NCI-H1436 (cell line): ENCODE measurements at regions not wholly inside any gene's neighbourhood (a gene's known extent, or its start where the extent isn't known, plus 50 kb on each side); places are given as distances from the start of the nearest gene placed in this dataset.

ENCODE experiments used
- DNase-seq: peaks from one replicate; lab custom pipeline; 2025; lab: John Stamatoyannopoulos, UW

DNA sequence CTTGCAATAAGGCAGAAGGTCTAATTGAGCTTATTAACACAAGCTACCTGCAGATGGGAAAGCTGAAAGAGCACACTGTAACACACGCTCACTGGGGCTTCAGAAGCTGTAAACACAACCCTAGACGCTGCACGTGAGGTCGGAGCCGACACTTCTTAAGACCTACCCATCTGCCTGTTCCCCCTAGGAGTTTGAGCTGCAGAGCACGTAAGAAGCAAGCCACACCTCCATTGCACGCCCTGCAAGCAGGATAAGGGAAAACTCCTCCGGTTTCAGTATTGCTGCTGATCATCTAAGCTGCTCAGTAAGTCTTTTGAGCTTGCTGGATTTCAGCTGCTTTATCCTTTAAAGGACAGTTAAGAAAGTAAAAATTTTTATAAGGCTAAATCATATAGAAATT lies 244.0 kb upstream of the ZWINT start:
- no peak for DNase-seq

DNA sequence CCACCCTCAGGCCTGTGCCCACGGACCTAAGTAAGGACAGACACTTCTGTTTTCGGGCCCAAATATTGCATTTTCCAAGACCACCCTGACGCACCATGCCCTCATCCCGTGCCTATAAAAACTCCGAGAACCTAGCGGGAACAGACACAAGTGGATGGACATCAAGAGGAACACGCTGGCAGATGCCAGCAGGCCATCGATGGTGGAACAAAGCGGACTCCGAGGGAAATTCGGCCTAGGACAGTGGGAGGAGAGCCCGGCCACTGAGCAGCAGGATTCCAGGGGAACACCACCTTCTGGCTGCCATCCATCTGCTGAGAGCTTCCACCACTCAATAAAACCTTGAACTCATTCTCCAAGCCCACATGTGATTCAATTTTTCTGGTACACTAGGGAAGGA lies 243.6 kb upstream of the ZWINT start:
- no peak for DNase-seq

DNA sequence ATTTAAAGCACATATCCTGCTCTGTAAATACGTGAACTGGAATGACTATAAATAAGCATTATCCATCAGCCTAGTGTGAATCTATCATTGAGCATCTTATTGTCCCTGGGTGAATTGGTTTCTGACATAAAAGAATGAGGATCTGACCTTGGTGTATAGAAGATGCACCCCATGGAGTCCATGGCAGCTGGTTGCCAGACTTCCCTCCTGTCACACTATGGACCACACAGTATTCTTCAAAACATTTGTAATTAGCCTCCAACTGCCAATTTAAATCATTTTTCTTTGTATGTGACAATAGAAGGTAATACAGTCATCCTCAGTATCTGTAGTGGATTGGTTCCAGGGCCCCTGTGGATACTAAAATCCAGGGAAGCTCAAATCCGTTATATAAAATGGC lies 238.1 kb upstream of the ZWINT start:
- DNase-seq = no peak

DNA sequence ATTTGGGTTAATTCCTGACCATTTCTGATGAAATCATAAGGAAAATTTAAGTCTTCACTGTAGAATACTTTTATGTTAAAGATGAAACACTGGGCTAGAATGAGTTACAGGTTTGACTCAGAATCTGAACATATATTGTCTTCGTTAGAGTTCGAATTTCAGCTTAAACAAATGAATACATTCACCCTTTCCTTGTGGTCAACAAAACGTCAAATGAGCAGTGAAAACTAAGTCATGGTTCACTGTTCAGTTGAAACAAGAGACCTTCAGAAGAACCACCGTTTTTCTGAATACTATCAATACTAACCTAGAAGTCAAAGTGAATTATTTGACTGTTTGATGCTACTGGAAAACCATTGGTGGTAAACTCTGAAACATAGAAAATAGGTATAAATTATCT lies 235.2 kb upstream of the ZWINT start:
- no peak for DNase-seq

DNA sequence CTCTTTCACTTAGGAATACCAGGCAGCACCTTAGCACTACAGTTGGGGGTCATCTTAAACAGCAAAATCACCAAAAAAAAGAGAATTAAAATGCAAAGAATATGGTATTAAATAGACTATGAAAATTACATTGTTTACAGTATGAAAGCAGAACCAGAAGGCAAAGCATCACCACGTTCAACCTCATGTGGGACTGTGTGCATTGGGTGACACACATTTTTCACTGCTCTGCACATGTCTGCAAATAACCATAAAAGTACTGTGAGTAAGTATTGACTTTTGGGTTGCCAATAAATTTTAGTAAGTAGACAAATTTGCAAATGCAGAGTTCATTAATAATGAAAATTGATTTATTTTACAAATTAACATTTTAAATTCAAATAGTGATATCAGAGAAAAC lies 232.1 kb upstream of the ZWINT start:
- no peak for DNase-seq

DNA sequence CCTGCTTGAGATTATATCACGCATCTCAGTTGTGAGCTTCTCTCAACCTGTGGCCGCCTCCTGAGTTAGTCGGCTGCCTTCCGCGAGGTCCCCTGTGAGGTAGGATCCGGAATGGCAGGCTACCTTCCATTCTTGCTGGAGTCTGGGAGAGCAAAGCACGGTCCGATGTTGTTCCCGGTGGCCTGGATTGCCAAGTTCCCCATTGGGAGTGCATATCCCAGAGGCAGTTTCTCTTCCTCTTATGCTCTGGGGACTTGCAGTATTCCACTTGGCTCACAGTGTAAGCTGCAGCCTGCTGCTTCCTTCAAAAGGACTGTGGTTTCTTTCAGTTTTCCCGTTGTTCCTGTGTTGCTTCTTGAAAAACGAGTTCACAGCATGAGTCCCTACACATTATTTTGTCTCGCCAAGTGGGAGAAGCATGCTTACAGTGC lies 225.4 kb upstream of the ZWINT start:
- DNase-seq = no peak

DNA sequence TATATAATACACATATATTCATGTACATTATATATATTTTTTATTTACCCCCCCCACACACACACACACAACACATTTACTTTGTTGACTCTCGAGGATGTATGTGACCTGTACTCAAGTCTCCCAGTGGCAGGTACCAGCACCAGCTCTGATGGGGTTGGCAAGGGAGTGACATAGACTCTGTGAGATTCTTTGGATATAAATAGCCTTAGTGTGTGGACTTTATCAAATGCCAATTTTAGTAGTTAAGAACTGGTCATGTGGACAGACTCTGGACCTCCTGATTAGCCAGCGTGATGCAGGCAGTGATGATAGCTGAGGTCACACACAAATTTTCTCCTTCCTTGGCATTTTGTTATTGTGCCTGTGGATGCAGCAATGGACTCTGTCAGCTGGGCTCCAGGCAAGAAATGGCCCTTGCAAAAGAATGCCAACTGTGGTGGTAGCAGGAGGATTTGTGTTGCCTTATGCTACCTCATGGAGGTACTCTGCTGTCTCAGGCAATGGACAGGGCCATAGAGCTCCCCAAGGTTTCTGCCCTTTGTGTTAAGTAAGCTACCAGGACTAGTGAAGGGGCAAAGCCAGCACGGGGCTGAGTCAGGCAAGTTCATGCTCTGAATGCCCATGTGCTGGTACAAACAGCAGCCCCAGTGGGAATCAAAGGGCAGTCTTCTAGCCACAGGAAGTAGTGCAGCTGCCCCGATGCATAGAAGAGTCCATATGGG lies 224.6 kb upstream of the ZWINT start:
- DNase-seq = no peak

DNA sequence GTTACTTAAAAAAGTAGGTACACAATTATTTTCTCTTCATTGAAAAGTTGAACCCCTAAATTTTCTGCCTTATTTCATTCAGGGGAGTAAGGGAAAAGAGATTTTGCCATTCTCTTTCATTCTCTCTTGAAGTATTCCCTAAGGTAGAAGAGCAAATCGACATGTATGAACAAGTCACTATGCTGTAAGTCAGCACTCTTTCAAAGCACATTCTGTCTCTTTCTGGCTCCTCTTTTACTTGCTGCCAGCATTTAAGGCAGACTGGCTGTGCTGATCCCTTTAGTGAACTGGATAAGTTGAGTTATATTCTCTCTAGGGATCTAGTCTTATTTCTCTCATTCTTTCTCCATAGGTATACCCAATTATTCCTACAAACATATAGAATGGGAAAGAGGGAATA lies 222.3 kb upstream of the ZWINT start:
- no peak for DNase-seq

DNA sequence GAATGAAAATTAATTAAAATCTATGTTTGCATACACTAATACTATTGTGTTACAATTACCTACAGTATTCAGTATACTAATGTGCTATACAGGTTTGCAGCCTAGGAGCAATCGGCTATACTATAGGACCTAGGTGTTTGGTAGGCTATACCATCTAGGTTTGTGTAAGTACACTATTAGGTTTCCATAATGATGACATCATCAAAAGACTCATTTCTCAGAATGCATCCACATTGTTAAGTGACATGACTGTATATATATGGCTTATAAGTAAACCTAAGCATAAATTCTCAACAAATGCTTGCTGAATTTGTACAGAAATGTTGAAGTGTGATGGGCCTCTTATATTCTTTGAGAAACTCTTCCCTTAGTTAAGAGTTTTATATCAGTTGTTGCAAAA lies 206.5 kb upstream of the ZWINT start:
- DNase-seq = no peak

DNA sequence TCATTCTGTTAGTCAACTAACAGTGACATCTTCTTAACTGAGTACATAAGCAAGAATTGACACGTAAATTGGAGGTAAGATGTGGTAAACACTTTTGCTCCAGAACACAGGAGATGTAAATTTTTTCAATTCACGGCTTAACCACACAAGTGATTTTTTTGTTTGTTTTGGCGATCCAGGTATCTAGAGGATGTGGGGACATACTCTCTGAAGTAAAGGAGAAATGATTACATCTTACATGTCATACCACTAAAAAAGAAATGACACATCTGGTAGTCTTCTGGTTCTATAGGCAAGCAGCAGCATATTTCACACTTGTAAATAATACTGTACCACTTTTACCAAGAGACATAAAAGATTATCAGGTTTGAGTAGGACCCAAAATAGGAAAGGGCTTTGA lies 200.3 kb upstream of the ZWINT start:
- no peak for DNase-seq

DNA sequence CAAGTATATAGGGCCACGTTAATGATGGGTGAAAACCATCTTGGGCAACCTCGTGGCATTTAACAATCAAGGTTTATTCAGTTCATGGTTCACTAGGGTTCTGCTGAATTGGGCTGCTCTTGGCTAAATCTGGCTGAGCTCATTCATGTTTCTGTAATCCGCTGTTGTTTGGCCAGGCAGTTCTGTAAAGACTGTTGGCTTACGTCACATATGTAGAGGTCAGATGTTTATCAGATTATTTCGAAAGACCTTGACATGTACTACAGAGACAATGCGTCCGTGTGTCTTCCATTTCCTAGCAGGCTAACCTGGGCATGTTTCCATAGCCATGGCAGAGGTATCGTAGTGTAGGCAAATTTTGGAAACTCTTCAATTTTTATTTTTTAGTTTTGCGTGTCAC lies 190.0 kb upstream of the ZWINT start:
- no peak for DNase-seq

DNA sequence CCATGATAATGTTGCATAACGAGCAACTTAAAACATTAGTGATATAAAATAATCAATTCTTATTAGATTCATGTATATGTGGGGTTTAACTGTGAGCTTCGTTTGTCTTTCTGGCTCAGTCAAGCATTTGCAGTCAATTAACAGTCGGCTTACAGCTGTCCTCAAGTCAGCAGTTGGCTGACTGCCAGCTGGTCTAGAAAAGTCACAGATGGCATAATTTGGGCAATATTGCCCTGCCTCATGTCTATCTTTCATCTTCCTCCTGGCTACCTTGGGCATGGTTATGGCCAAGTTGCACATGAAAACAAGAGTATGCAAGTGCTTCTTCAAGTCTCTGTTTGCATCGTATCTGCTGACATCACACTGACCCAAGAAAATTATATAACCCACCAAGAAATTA lies 186.1 kb upstream of the ZWINT start:
- no peak for DNase-seq

DNA sequence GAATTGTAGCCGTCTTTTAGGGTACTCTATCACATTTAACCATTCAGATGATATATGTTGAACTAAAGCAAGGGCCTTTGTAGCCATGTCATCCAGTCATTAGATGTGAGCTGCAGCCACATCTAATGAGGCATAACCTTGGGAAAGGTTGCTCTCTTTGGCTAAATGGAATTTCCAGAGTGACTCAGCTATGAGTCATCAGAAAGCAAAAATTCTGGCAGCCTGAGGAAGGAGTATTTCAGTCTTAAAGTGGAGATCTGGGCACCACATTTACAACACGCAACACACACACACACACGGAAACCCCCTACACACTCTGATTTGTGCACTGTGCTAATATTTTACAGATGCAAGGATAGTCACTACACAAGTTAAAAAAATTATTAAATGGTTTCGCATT lies 176.9 kb upstream of the ZWINT start:
- DNase-seq = no peak

DNA sequence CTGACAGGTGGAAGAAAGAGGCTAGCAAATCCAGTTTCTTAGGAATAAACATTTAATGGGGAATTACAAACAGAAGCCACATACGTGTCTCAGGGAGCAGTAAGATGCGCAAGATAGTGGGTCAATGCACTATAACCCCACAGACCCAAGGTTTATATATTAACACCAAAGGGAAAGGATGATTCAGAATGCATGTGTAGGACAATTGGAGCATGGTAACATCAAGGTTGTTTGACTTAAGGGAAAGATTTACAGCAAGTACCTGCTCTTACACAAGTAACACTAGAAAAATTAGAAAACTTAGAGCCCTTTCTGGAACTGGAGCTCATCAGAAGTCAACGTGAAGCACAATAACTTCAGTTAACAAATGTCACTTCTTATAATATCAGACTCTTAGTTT lies 161.1 kb upstream of the ZWINT start:
- DNase-seq = no peak

DNA sequence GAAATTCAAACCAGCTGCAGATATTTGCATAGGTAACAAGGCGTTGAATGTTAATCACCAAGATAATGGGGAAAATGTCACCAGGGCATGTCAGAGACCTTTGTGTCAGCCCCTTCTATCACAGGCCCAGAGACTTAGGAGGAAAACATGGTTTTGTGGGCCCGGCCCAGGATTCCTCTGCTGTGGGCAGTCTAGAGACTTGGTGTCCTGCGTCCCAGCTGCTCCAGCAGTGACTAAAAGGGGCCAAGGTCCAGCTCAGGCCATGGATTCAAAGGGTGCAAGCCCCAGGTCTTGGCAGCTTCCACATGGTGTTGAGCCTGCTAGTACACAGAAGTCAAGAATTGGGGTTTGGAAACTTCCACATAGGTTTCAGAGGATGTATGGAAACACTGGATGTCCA lies 147.5 kb upstream of the ZWINT start:
- no peak for DNase-seq

DNA sequence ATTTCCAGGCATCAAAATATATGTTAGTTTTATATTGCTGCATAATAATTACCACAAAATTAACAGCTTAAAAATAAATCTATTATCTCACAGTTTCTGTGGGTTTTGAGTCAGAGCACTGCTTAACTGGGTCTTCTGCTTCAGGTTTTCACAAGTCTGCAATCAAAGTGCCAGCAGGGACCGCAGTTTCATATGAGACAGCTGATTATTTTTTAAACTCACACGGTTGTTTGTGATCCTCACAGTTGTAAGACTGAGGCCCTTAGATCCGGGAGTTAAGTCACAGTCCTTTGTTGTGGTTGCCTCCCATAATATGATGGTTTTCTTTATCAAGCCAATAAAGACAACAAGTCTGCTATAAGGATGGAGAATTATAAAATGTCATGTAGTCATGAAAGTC lies 146.0 kb upstream of the ZWINT start:
- DNase-seq = no peak

DNA sequence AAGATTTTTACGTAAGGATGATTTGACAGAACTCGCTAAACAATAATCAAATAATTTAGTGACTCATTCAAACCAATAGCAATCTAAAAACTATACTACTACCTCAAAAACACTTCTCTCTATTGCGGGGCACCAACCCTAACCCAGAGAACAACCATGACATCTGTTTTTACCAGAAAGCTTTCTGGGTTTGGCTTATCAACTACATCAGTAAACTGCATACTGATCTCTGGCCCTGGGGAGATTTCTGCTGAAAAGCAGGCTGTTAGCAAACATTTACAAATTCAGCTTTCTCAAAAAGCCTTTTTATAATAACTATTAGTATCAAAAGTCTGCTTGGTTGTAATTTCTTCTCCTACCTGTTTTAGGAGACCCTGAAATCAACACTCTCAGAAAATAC lies 144.5 kb upstream of the ZWINT start:
- no peak for DNase-seq

DNA sequence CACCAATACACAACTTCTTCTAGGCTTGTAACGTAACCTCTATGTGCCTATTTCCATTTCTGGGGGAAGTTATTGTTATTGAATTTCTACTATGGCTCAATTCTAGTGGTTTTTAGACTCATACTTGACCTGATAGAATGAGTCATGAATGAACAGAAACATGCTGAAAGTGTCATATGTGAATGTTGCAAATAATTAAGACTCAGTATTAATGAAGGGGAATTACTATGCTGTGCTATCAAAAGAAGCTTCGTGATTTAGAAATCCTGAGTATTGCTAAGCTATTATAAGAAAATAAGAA lies 135.1 kb upstream of the ZWINT start:
- no peak for DNase-seq

DNA sequence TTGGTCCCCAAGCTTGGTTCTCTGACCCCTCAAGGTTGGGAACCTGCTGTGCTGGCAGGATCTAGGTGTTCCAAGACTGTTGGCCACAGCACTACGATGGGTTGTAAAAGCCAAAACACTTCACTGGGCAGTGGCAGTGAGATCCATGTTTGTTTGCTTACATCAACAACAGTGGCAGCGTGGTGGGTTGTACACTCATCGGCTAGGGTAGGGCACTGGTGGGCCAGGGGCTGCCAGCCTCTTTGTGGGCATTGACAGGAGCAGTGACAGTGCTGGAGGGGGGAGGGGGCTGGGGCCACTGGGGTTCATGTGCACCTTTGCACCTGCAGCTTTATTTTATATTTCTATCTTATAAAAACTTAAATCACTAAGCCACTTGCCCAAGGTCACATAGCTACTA lies 126.7 kb upstream of the ZWINT start:
- no peak for DNase-seq

DNA sequence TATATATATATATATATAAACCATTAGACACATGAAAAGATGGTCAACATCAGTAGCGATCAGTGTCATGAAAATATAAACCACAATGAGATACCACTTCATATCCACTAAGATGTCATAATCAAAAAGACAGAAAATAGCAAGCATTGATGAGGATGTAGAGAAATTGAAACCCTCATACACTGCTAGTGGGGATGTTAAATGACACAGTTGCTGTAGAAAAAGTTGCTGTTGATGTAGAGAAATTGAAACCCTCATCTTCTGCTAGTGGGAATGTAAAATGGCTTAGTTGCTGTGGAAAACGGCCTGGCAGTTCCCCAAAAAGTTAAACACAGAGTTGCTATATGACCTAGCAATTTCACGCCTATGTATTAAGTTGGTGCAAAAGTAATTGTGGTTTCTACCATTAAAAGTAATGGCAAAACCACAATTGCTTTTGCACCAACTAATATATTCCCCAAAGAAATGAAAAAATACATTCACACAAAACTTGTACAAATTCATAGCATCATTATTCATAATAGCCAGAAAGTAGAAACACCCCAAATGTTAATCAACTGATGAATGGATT lies 120.5 kb upstream of the ZWINT start:
- DNase-seq = no peak

DNA sequence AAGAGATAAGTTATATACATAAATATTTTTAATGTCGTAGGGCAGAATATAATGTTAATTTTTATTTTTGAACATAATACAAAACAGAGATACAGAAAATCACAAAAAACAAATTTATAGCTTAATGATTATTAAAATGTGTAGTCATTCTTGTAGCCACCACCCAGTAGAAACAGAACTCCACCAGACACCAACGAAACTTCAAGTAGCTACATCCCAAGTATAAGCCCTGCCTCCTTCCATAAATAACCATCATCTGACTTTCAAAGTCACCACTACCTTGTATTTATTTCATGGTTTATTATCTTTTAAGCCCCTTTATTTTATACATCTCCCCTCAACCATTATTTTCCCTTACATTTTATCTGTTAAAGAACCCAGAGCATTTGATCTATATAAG lies 111.9 kb upstream of the ZWINT start:
- DNase-seq = no peak

DNA sequence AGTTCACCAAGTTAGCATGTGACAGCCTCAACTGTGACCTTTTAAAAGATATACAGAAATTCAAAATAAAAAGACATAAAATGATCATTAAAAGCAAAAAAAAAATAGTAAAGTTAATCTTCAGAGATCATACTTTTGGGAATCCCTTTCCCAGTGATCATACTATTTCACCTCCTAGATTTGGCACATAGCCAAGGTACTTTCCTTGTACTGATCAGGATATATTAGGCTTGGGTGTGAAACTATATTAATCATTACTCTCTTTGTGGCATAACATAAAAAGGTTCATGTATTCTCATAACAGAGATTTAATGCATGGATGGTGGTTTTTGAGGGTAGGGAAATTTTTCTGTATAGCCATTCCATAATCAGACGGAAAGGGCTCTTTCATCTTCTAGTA lies 109.6 kb upstream of the ZWINT start:
- DNase-seq = no peak

DNA sequence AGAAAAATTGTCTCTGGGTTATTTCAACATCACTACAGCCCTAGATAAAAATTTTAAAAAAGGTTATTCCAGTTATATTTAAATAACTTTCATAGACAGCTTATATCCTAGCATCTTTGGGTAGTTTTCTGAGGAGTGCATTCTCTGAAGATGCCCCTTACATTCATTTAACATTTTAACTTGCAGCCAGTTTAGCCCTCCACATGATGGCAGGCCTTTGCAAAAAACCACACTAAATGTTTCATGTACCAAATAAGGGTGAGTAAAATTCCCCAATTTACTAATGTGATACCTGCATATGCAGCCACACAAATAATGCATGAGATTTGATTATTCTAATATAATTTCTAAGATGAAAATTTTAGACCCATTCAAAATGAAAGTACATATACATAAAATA lies 108.4 kb upstream of the ZWINT start:
- no peak for DNase-seq

DNA sequence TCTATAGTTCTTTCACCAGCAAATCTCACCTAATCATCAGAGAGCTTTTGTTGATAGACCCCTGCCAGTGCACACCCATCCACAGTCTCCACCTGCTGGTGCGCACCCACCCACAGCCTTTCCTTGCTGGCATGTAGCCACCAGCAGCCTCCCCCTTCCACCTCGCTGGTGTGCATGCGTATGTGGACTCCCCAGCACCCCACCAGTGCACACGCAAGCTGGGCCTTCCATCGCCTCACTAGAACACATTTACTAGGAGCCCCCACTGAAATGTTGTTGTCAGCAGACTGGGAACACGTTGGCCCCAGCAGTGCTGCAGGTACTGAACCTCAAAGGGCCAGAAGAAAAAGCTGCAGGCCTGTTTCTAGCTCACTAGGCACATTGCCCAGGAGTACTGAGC lies 104.9 kb upstream of the ZWINT start:
- DNase-seq = no peak

DNA sequence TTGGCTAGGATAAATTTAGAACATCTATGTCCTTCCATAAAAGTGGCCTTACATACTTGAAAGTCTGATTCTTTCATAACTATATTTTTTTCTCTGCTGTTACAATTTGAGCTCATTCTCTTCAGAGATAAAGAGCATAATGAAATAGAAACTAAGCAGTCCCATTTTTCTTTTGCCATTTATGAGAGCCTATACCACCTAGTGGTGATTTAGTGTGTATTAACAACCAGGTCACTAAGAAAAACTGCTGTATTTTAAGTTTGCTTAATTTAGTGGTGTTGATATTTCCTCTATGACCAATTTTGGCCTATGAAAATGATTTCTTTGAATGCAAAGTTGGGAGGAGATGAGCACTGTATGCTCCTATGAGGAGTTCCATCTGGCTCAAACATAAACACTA lies 88.7 kb upstream of the ZWINT start:
- DNase-seq = no peak
